ENCODE measurements at regions not wholly inside any gene's neighbourhood (a gene's known extent, or its start where the extent isn't known, plus 50 kb on each side); places are given as distances from the start of the nearest gene placed in this dataset.

GRCh38 chr2:207289295-207290018 lies 123.7 kb upstream of the KLF7 start:
- DNase-seq, result no peak

DNA sequence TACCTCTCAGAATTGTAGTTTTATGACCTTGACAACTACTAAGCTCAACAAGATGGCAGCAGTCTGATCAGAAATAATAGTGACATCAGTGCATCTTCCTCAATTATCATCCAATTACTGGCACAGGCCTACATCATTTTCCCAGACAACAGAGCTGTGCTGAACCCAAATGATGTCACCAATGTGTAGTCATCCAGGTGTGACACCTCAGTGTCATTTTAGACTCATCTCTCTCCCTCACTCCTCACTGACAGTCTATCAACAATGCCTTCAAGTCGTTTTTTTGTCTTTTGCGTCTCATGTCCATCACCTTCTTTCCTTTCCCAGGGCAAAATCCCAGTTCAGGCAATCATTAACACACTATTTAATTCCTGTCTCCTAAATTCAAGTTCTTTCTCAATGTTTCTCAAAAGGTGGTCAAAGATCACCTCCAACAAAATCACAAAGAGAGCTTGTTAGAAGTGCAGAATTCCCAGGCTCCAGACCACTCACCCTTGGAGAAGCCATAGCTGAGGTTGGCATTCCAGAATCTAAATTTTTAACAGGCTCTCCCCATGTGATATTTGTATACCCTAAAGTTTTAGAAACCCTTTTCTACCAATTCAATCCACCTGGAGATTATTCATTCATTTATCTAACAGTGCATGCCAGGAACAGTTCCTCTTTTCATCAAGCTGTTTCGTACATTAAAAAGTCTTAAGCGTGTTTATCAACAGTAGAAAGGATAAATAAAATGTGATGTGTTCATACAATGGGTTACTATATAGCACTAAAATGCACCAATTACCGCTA lies 125.3 kb upstream of the KLF7 start:
- DNase-seq, result no peak

DNA sequence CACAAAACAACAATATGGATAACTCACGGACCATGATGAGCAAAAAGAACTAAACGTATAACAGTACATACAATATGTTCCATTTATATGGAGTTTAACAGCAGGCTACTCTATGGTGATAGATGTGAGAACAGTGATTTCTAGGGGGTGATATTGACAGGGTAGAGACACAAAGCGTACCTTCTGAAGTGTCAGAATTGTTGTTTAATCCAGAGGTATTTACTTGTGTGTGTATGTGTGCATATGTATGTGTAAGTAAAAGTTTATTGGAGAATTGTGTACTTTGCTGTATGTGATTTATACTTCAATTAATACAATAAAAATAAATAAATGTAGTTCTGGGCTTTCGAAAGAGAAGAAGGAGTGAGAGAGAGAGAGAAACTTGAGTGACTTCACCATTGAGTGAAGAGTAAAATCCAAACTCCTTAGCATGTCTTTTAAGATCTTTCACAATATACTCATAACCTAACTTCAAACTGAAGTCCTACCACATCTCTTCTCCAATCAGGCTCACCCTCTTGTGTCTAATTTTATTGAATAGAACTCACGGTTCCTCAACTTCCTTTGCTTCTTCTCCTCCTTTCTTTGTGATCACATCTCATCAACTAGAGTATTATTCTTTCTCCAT lies 126.0 kb upstream of the KLF7 start:
- no peak for DNase-seq

DNA sequence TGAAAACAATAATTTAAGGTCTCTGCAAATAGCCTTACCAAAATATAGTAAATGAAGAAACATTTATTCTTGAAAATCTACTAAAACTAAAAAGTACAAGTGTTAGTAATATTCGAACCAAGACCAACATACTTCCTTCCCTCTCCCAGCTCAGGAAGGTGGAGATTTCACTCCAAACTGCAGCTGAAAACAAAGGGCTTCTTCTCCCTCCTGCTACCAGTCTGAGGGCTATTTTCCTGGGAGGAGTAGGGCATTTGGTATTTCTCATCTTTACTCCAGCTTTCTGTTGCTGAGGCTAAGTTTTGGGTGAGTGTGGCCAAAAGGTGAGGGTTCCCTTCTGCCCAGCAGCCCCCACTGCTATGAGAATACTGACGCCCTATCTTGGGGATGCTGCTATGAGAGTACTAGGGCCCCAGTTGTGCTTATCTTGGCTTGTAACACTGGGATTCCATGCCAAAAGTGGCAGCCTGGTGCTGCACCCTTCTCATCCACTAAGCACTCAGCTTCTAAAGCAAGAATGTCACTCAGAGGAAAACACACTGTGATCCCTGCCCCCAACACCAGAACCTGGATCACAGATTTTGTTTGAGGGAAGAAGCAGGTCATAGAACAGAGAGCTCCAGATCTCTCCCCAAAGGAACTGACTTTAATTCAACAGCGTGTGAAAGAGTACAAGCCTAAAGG lies 130.7 kb upstream of the KLF7 start:
- DNase-seq, result no peak

- DNase-seq, result no peak
Measured at GRCh38 chr2:207300817-207301216, 135.1 kb upstream of the KLF7 start.

GRCh38 chr2:207304761-207305160 lies 139.0 kb upstream of the KLF7 start:
- DNase-seq, result no peak

GRCh38 chr2:207308519-207309224 lies 142.9 kb upstream of the KLF7 start:
- no peak for DNase-seq

- no peak for DNase-seq
Measured at GRCh38 chr2:207311316-207312005, 145.7 kb upstream of the KLF7 start.

DNA sequence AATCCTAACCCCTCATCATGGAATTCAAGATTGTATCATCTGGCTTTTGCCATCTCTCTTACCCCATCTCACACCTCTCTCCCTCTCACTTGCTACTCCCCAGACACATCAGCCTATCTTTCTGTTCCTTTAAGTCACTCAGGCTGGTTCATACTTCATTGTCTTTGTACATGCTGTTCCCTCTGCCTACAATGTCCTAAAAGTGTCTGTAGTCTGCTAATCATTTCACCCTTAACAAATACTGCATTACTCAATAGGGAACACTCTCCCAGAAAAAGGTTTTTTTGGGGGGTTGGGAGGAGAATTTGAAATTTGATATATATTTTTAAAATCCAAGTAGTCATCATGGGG lies 146.2 kb upstream of the KLF7 start:
- DNase-seq, result no peak

DNA sequence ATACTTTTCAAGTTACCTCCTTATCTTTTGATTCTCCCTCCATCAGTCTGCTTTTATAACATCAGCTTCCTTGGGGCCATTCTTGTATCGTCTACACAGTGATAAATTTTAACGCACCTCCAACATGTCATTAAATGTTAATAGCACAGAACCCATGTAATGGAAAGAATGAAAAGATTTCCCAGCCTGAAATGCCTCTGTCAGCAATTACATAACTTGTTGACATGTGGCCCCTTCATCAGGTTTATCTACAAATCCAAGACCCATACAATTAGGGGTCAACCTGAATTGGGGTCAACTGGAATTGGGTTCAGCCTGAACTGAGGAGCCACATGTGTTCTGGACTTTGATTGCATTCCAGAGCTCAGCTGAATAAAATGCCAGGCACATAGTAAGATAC lies 148.2 kb upstream of the KLF7 start:
- no peak for DNase-seq

- DNase-seq, result no peak
Measured at GRCh38 chr2:207315131-207315530, 149.4 kb upstream of the KLF7 start.

DNA sequence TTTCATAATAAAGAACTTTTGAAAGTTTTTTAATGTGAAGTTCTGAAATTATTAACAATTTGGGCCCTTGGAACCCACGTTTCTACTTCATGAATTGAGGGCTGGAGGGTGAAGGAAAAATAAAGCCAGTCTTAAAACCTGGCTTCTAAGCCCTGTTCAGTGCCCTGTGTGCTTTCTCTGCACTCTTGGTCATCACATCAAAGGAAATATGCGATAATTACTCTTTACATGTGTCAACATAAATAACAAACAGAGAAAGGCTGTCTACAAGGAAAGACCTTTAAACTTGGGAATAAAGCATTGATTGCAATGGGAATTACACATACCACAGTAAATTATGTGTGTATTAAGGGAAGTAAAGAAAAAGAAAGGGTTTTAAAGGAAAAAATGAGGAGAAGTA lies 150.7 kb upstream of the KLF7 start:
- no peak for DNase-seq

DNA sequence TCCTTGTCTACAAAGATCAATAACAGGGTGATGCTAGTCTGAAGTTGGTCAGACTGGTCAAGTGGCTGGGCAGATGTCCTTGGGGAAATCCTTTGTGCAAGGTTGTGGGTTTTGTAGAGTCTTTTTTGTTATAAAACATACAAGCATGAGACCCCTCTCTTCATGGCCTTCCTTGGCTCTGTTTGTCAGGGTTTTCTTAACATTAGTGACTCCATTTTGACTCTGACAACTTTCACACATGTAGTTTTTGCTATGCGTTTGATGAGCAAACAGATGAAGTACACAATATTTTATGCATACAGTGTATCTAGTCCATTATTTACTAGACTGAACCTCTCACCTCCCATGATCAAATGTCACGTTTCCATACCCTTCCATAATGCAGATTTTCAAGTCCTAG lies 151.2 kb upstream of the KLF7 start:
- DNase-seq, result no peak

DNA sequence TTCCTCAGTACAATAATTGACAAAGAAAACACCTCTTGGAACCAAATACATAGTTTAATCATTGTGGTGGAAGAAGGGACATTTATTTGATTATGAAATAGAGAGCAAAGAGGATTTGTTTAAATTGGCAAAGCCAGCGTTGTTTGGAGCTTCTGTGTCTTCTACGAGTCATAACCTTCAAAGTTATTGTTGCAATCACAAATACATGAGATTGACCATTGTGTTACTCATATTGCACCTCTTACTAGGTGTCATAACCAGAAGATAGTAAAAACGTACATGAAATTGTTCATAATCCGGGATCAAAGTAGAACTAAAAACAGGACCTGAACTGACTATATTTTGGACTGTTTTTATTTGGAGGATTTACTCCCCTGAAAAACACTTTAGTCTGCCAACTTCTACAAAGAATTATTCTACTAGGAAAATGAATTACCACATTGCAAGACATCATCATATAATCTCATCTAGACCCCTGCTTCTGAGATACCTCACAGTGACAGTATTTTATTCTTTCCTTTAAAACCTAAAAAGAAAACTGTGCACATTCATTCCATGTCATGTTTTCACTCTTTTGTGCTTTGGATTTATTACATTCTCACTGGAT lies 151.7 kb upstream of the KLF7 start:
- DNase-seq, result no peak

- no peak for DNase-seq
Measured at GRCh38 chr2:207318181-207318628, 152.5 kb upstream of the KLF7 start.

- no peak for DNase-seq
Measured at GRCh38 chr2:207319316-207319715, 153.6 kb upstream of the KLF7 start.

- no peak for DNase-seq
Measured at GRCh38 chr2:207320381-207321159, 154.8 kb upstream of the KLF7 start.

DNA sequence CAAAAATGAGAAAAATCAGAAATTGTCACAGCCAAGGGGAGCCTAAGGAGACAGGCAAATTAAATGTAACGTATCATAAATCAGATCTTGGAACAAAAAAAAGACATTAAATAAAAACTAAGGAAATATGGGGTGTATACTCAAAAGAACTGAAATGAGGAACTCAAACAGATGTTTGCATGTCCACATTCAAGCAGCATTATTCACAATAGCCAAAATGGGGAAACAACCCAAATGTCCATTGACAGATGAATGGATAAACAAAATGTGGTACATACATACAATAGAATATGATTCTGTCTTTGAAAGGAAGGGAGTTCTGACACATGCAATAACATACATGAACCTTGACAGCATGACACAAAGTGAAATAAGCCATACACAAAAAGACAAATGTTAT lies 155.8 kb upstream of the KLF7 start:
- no peak for DNase-seq

- DNase-seq, result no peak
Measured at GRCh38 chr2:207324001-207324400, 158.3 kb upstream of the KLF7 start.

- no peak for DNase-seq
Measured at GRCh38 chr2:207327513-207327912, 161.8 kb upstream of the KLF7 start.
